ENCODE measurements at regions not wholly inside any gene's neighbourhood (a gene's known extent, or its start where the extent isn't known, plus 50 kb on each side); places are given as distances from the start of the nearest gene placed in this dataset.

DNA sequence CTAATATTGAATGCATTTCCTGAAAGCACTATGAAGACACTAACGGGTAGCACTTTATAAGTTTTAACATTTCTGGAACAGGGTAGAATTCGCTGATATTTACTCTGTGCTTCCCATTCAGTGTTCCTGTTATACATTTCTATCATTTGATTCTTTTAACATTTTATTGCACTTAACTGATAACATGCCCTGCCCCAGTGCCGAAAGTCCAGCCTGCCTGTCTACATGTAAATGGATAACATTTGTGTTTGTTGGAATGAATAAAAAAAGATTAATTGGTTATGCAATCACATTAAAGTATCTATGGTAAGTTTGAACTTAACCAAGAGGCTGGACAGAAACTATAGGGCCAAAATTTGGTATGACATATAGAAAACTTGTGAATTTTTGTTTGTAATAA, 790.5 kb upstream of the TPTE start:
- no peak for TF ChIP-seq CTCF (IDR thresholded peaks at IDR 0.05; ENCODE audit: insufficient read depth, low read length, poor library complexity, severe bottlenecking)
- TF ChIP-seq EZH2phosphoT487 (conservative IDR thresholded peaks at IDR 0.05; ENCODE audit: low read length): no peak
